H9 (cell line): ENCODE measurements at regions not wholly inside any gene's neighbourhood (a gene's known extent, or its start where the extent isn't known, plus 50 kb on each side); places are given as distances from the start of the nearest gene placed in this dataset.

ENCODE experiments used
- DNase-seq: peaks from one replicate; pipeline ENCODE4 v3.0.0-alpha.2; 2017
- H2AFZ ChIP-seq: one replicate; pipeline ENCODE4 v1.6.1; 2013; ENCODE audit warnings: mild to moderate bottlenecking, low read length, control low read depth, moderate library complexity
- H2AK5ac ChIP-seq: 2 replicates; pipeline ENCODE4 v1.6.1; 2013; ENCODE audit warnings: low read length, control low read depth, mixed read lengths; ENCODE audit not compliant: insufficient read length
- H2BK120ac ChIP-seq: one replicate; pipeline ENCODE4 v1.6.1; 2013; ENCODE audit warnings: low read depth, mild to moderate bottlenecking, low read length, control low read depth, inconsistent platforms; ENCODE audit not compliant: poor library complexity, severe bottlenecking
- H2BK12ac ChIP-seq: 2 replicates; pipeline ENCODE4 v1.6.1; 2013; ENCODE audit warnings: low read length, control low read depth, mixed read lengths, low read depth; ENCODE audit not compliant: insufficient read length
- H2BK15ac ChIP-seq: 2 replicates; pipeline ENCODE4 v1.6.1; 2013; ENCODE audit warnings: low read depth, low read length, control low read depth
- H2BK20ac ChIP-seq: one replicate; pipeline ENCODE4 v1.6.1; 2013; ENCODE audit warnings: low read depth, mild to moderate bottlenecking, low read length, control low read depth, inconsistent platforms; ENCODE audit not compliant: poor library complexity, severe bottlenecking
- H2BK5ac ChIP-seq: 2 replicates; pipeline ENCODE4 v1.6.1; 2013; ENCODE audit warnings: low read length, control low read depth, mixed read lengths; ENCODE audit not compliant: insufficient read length
- H3K14ac ChIP-seq: 2 replicates; pipeline ENCODE4 v1.6.1; 2013; ENCODE audit warnings: low read length, control low read depth; ENCODE audit not compliant: insufficient read depth
- H3K18ac ChIP-seq: 2 replicates; pipeline ENCODE4 v1.6.1; 2013; ENCODE audit warnings: low read depth, mild to moderate bottlenecking, mixed read lengths, low read length, control low read depth; ENCODE audit not compliant: insufficient read length
- H3K23ac ChIP-seq: 2 replicates; pipeline ENCODE4 v1.6.1; 2013; ENCODE audit warnings: low read length, control low read depth, mixed read lengths, low read depth; ENCODE audit not compliant: insufficient read length
- H3K23me2 ChIP-seq: 2 replicates; pipeline ENCODE4 v1.6.1; 2013; ENCODE audit warnings: low read depth, mild to moderate bottlenecking, mixed read lengths, low read length, control low read depth; ENCODE audit not compliant: insufficient read length, poor library complexity, severe bottlenecking
- H3K27ac ChIP-seq: 2 replicates; pipeline ENCODE4 v1.5.1; 2013; ENCODE audit warnings: low read length, control low read depth, mixed read lengths, low read depth; ENCODE audit not compliant: insufficient read length
- H3K27me3 ChIP-seq: 2 replicates; pipeline ENCODE4 v1.6.1; 2013; ENCODE audit warnings: low read length, control low read depth, inconsistent platforms; ENCODE audit not compliant: insufficient read depth
- H3K4ac ChIP-seq: 2 replicates; pipeline ENCODE4 v1.6.1; 2013; ENCODE audit warnings: low read depth, mild to moderate bottlenecking, control low read depth, inconsistent platforms, low read length, moderate library complexity
- H3K4me1 ChIP-seq: 2 replicates; pipeline ENCODE4 v1.6.1; 2013; ENCODE audit warnings: low read length, control low read depth, inconsistent platforms; ENCODE audit not compliant: insufficient read depth
- H3K4me2 ChIP-seq: 2 replicates; pipeline ENCODE4 v1.6.1; 2013; ENCODE audit warnings: low read length, control low read depth, mixed read lengths; ENCODE audit not compliant: insufficient read length, insufficient read depth
- H3K56ac ChIP-seq: 2 replicates; pipeline ENCODE4 v1.6.1; 2013; ENCODE audit warnings: low read depth, mild to moderate bottlenecking, mixed read lengths, low read length, control low read depth; ENCODE audit not compliant: insufficient read length
- H3K79me1 ChIP-seq: 2 replicates; pipeline ENCODE4 v1.6.1; 2013; ENCODE audit warnings: low read depth, mild to moderate bottlenecking, moderate library complexity, low read length, control low read depth, inconsistent platforms; ENCODE audit not compliant: insufficient read depth, poor library complexity, severe bottlenecking
- H3K79me2 ChIP-seq: 2 replicates; pipeline ENCODE4 v1.6.1; 2013; ENCODE audit warnings: low read length, control low read depth, inconsistent platforms; ENCODE audit not compliant: insufficient read depth
- H3K9ac ChIP-seq: 2 replicates; pipeline ENCODE4 v1.6.1; 2013; ENCODE audit warnings: low read length, control low read depth, mixed read lengths; ENCODE audit not compliant: insufficient read length; ENCODE audit errors: extremely low read depth
- H3K9me3 ChIP-seq: one replicate; pipeline ENCODE4 v1.6.1; 2013; ENCODE audit warnings: low read depth, low read length, inconsistent platforms; ENCODE audit not compliant: control insufficient read depth
- H3T11ph ChIP-seq: one replicate; pipeline ENCODE4 v1.6.1; 2013; ENCODE audit warnings: mild to moderate bottlenecking, low read length, control low read depth, inconsistent platforms
- H4K20me1 ChIP-seq: one replicate; pipeline ENCODE4 v1.6.1; 2013; ENCODE audit not compliant: control insufficient read depth, insufficient read length, insufficient read depth
- H4K5ac ChIP-seq: 2 replicates; pipeline ENCODE4 v1.6.1; 2013; ENCODE audit warnings: low read depth, mild to moderate bottlenecking, mixed read lengths, low read length, control low read depth; ENCODE audit not compliant: insufficient read length
- H4K8ac ChIP-seq: replicated peaks from 2 replicates; pipeline ENCODE4 v1.6.1; 2013; ENCODE audit warnings: low read length, control low read depth, mixed read lengths, low read depth; ENCODE audit not compliant: insufficient read length
- H4K91ac ChIP-seq: 2 replicates; pipeline ENCODE4 v1.6.1; 2013; ENCODE audit warnings: low read depth, mild to moderate bottlenecking, moderate library complexity, mixed read lengths, low read length, control low read depth; ENCODE audit not compliant: insufficient read length
- H3K27ac Mint-ChIP-seq, 3 experiments: 2 replicates in 2 of 3; 3 replicates in 1 of 3; pipeline ENCODE4 v1.8.0; 2020 to 2021; ENCODE audit warnings: mixed read lengths in 3 of 3, mild to moderate bottlenecking in 1 of 3, moderate library complexity in 1 of 3
- H3K27me3 Mint-ChIP-seq: 2 replicates; pipeline ENCODE4 v1.8.0; 2021; ENCODE audit warnings: low read depth, mild to moderate bottlenecking, moderate library complexity, mixed read lengths
- H3K36me3 Mint-ChIP-seq, 3 experiments: 2 replicates in 2 of 3; 3 replicates in 1 of 3; pipeline ENCODE4 v1.8.0; 2020 to 2021; ENCODE audit warnings: low read depth in 3 of 3, mixed read lengths in 3 of 3; ENCODE audit not compliant: insufficient read depth in 1 of 3
- H3K4me1 Mint-ChIP-seq, 2 experiments: 2 replicates each; pipeline ENCODE4 v1.8.0; 2020; ENCODE audit warnings: mixed read lengths in 2 of 2
- H3K4me3 Mint-ChIP-seq, 2 experiments: 2 replicates in 1 of 2; 3 replicates in 1 of 2; pipeline ENCODE4 v1.8.0; 2020 to 2021; ENCODE audit warnings: mild to moderate bottlenecking in 2 of 2, mixed read lengths in 2 of 2, moderate library complexity in 1 of 2
- H3K9me3 Mint-ChIP-seq, 2 experiments: 2 replicates in 1 of 2; 3 replicates in 1 of 2; pipeline ENCODE4 v1.8.0; 2020; ENCODE audit warnings: mild to moderate bottlenecking in 2 of 2, mixed read lengths in 2 of 2, moderate library complexity in 1 of 2
- CTCF ChIP-seq: fragments of 200-600 bp; sonication (generic); conservative IDR thresholded peaks from 3 replicates; pipeline ENCODE4 v1.8.0; 2021; ENCODE audit warnings: antibody characterized with exemption, mild to moderate bottlenecking
- whole genome bisulfite sequencing: extraction: QIAGEN DNeasy Blood & Tissue Kit; methylation state at CpG from one replicate; pipeline ENCODE4 v1.1.7; 2013; ENCODE audit warnings: missing lambda C conversion rate, low lambda C conversion rate, mixed read lengths; ENCODE audit not compliant: insufficient read length; ENCODE audit errors: extremely low coverage; 5-methylcytosine and 5-hydroxymethylcytosine counted together

- Histone ChIP-seq H3K4me2 (no peak overlapping the region), H4K5ac (no peak overlapping the region), H3K27ac (no peak overlapping the region), H4K91ac (no peak overlapping the region), H3K27me3 (no peaks in the 10 kb centered on the region; the same call in 1 of the 2 replicates), H3K14ac (no peak overlapping the region), H2AFZ (no peak overlapping the region), H3T11ph (no peak overlapping the region), H3K56ac (no peak overlapping the region), H3K9ac (no peak overlapping the region), H3K23me2 (no peaks in the 10 kb centered on the region), H3K79me1 (no peaks in the 10 kb centered on the region), H3K23ac (no peak overlapping the region), H2BK120ac (no peak overlapping the region), H3K9me3 (no peaks in the 10 kb centered on the region), H2AK5ac (no peak overlapping the region), H3K4me1 (peaks cover 2% of the 10 kb centered on the region; the same call in 1 of the 2 replicates), H2BK15ac (no peak overlapping the region), H2BK12ac (no peak overlapping the region), H3K4ac (no peak overlapping the region), H4K20me1 (no peaks in the 10 kb centered on the region), H3K18ac (no peak overlapping the region), H3K79me2 (no peaks in the 10 kb centered on the region), H2BK5ac (no peak overlapping the region), H2BK20ac (no peak overlapping the region), H4K8ac (no peak overlapping the region)
- no peak for TF ChIP-seq CTCF
- H3K4me3 Mint-ChIP-seq = no peak overlapping the region
- no peaks in the 10 kb centered on the region; a peak in 1 of 5 replicates for H3K9me3 Mint-ChIP-seq
- no peak overlapping the region; a peak in 1 of 7 replicates for H3K27ac Mint-ChIP-seq
- DNase-seq = no peak
- H3K27me3 Mint-ChIP-seq = peaks cover 17% of the 10 kb centered on the region
- no peaks in the 10 kb centered on the region for H3K36me3 Mint-ChIP-seq
- H3K4me1 Mint-ChIP-seq = peaks cover 28 to 33% of the 10 kb centered on the region in 2 experiments
- no CpG with 5 or more reads among the region's 4 CpGs for WGBS
Measured at GRCh38 chr22:49056301-49056700, 771.4 kb downstream of the BRD1 start.
